ENCODE measurements at regions not wholly inside any gene's neighbourhood (a gene's known extent, or its start where the extent isn't known, plus 50 kb on each side); places are given as distances from the start of the nearest gene placed in this dataset.

- TF ChIP-seq EZH2phosphoT487 (IDR thresholded peaks at IDR 0.05; ENCODE audit: low read depth), result no peak
- TF ChIP-seq CTCF (IDR thresholded peaks at IDR 0.05; ENCODE audit: low read depth, low read length), result no peak
- Histone ChIP-seq H2AFZ (ENCODE audit: low read depth, low read length) (no peak overlapping the region), H3K9me3 (ENCODE audit: insufficient read depth, low read length) (no peaks in the 10 kb centered on the region), H3K27ac (ENCODE audit: low read length) (no peak overlapping the region), H4K20me1 (ENCODE audit: insufficient read depth, low read length) (no peaks in the 10 kb centered on the region), H3K27me3 (ENCODE audit: low read depth, low read length) (no peaks in the 10 kb centered on the region), H3K4me1 (ENCODE audit: low read length) (no peaks in the 10 kb centered on the region), H3K4me3 (ENCODE audit: low read length) (no peak overlapping the region), H3K79me2 (ENCODE audit: low read length) (no peaks in the 10 kb centered on the region), H3K9ac (ENCODE audit: low read length) (no peak overlapping the region), H3K4me2 (ENCODE audit: low read length) (no peak overlapping the region), H3K36me3 (replicated peaks; ENCODE audit: low read depth, low read length) (no peaks in the 10 kb centered on the region)
Measured at GRCh38 chr1:96048572-96049212, 672.9 kb upstream of the PTBP2 start.

- no peaks in the 10 kb centered on the region for H3K4me1 ChIP-seq (ENCODE audit: low read length)
- no peaks in the 10 kb centered on the region for H4K20me1 ChIP-seq (ENCODE audit: insufficient read depth, low read length)
- no peak overlapping the region for H3K4me2 ChIP-seq (ENCODE audit: low read length)
- no peak for TF ChIP-seq EZH2phosphoT487 (IDR thresholded peaks at IDR 0.05; ENCODE audit: low read depth)
- TF ChIP-seq CTCF (IDR thresholded peaks at IDR 0.05; ENCODE audit: low read depth, low read length), result no peak
- H3K27me3 ChIP-seq (ENCODE audit: low read depth, low read length), result no peaks in the 10 kb centered on the region
- H3K4me3 ChIP-seq (ENCODE audit: low read length), result no peak overlapping the region
- no peak overlapping the region for H3K27ac ChIP-seq (ENCODE audit: low read length)
- no peaks in the 10 kb centered on the region for H3K79me2 ChIP-seq (ENCODE audit: low read length)
- no peak overlapping the region for H3K9ac ChIP-seq (ENCODE audit: low read length)
- no peaks in the 10 kb centered on the region for H3K36me3 ChIP-seq (replicated peaks; ENCODE audit: low read depth, low read length)
- H2AFZ ChIP-seq (ENCODE audit: low read depth, low read length), result no peak overlapping the region
- H3K9me3 ChIP-seq (ENCODE audit: insufficient read depth, low read length), result no peaks in the 10 kb centered on the region
Measured at GRCh38 chr1:96049759-96050409, 671.7 kb upstream of the PTBP2 start.

GRCh38 chr1:96059276-96059675, 662.3 kb upstream of the PTBP2 start:
- H3K36me3 ChIP-seq (replicated peaks; ENCODE audit: low read depth, low read length), result no peaks in the 10 kb centered on the region
- H3K9ac ChIP-seq (ENCODE audit: low read length), result no peak overlapping the region
- no peak overlapping the region for H3K4me3 ChIP-seq (ENCODE audit: low read length)
- H3K79me2 ChIP-seq (ENCODE audit: low read length), result no peaks in the 10 kb centered on the region
- no peak overlapping the region for H2AFZ ChIP-seq (ENCODE audit: low read depth, low read length)
- H3K9me3 ChIP-seq (ENCODE audit: insufficient read depth, low read length), result no peaks in the 10 kb centered on the region
- TF ChIP-seq CTCF (IDR thresholded peaks at IDR 0.05; ENCODE audit: low read depth, low read length), result no peak
- no peak for TF ChIP-seq EZH2phosphoT487 (IDR thresholded peaks at IDR 0.05; ENCODE audit: low read depth)
- no peak overlapping the region for H3K4me2 ChIP-seq (ENCODE audit: low read length)
- no peaks in the 10 kb centered on the region for H4K20me1 ChIP-seq (ENCODE audit: insufficient read depth, low read length)
- no peak overlapping the region for H3K27ac ChIP-seq (ENCODE audit: low read length)
- no peaks in the 10 kb centered on the region for H3K4me1 ChIP-seq (ENCODE audit: low read length)
- no peaks in the 10 kb centered on the region for H3K27me3 ChIP-seq (ENCODE audit: low read depth, low read length)

GRCh38 chr1:96059736-96060135, 661.8 kb upstream of the PTBP2 start:
- Histone ChIP-seq H3K36me3 (replicated peaks; ENCODE audit: low read depth, low read length) (no peaks in the 10 kb centered on the region), H2AFZ (ENCODE audit: low read depth, low read length) (no peak overlapping the region), H3K9ac (ENCODE audit: low read length) (no peak overlapping the region), H4K20me1 (ENCODE audit: insufficient read depth, low read length) (no peaks in the 10 kb centered on the region), H3K9me3 (ENCODE audit: insufficient read depth, low read length) (no peaks in the 10 kb centered on the region), H3K79me2 (ENCODE audit: low read length) (no peaks in the 10 kb centered on the region), H3K27ac (ENCODE audit: low read length) (no peak overlapping the region), H3K27me3 (ENCODE audit: low read depth, low read length) (no peaks in the 10 kb centered on the region), H3K4me2 (ENCODE audit: low read length) (no peak overlapping the region), H3K4me1 (ENCODE audit: low read length) (no peaks in the 10 kb centered on the region), H3K4me3 (ENCODE audit: low read length) (no peak overlapping the region)
- TF ChIP-seq CTCF (IDR thresholded peaks at IDR 0.05; ENCODE audit: low read depth, low read length) (no peak), EZH2phosphoT487 (IDR thresholded peaks at IDR 0.05; ENCODE audit: low read depth) (no peak)
